Cardiac fibroblast (primary cell): ENCODE measurements at regions not wholly inside any gene's neighbourhood (a gene's known extent, or its start where the extent isn't known, plus 50 kb on each side); places are given as distances from the start of the nearest gene placed in this dataset.

Experiments used
- DNase-seq, 2 donors: peaks; one replicate each; pipeline versions ENCODE4 v3.0.0 to v3.0.0-alpha.2; 2010; ENCODE audit warnings: low read depth in 2 of 2
- H3K4me3 ChIP-seq, 2 donors: replicated peaks in 1 of 2; 1 replicate in 1 of 2; 2 replicates in 1 of 2; pipeline ENCODE4 v1.5.1; 2011; ENCODE audit warnings: low read depth in 2 of 2, low read length in 2 of 2, mild to moderate bottlenecking in 2 of 2, moderate library complexity in 1 of 2
- CTCF ChIP-seq: IDR thresholded peaks from one replicate; pipeline ENCODE4 v1.5.1; 2011; ENCODE audit warnings: low read depth, mild to moderate bottlenecking, low read length, inconsistent platforms

GRCh38 chr1:224529844-224530243 is 86.3 kb upstream of the CNIH3 start:
- H3K4me3 ChIP-seq, result no peak overlapping the region
- TF ChIP-seq CTCF, result no peak
- DNase-seq, result no peak

GRCh38 chr1:224533517-224533916 is 82.6 kb upstream of the CNIH3 start:
- TF ChIP-seq CTCF, result no peak
- no peak overlapping the region for H3K4me3 ChIP-seq

GRCh38 chr1:224534731-224535130 is 81.4 kb upstream of the CNIH3 start:
- no peak overlapping the region for H3K4me3 ChIP-seq
- no peak for DNase-seq
- TF ChIP-seq CTCF, result no peak

More at GRCh38 chr1:224533517-224533916, 82.6 kb upstream of the CNIH3 start:
- no peak for DNase-seq

GRCh38 chr1:224535641-224536040 is 80.5 kb upstream of the CNIH3 start:
- H3K4me3 ChIP-seq, result no peak overlapping the region
- TF ChIP-seq CTCF, result no peak
- DNase-seq, result no peak

GRCh38 chr1:224539971-224540370 is 76.1 kb upstream of the CNIH3 start:
- no peak overlapping the region for H3K4me3 ChIP-seq
- DNase-seq, result no peak
- TF ChIP-seq CTCF, result no peak

- no peak for DNase-seq
- H3K4me3 ChIP-seq, result no peak overlapping the region
- TF ChIP-seq CTCF, result no peak
Measured at GRCh38 chr1:224540535-224540934, 75.6 kb upstream of the CNIH3 start.

- H3K4me3 ChIP-seq, result no peak overlapping the region
- no peak for TF ChIP-seq CTCF
- no peak for DNase-seq
Measured at GRCh38 chr1:224541072-224541790, 74.9 kb upstream of the CNIH3 start.
